A204.1 (cell line): ENCODE measurements at regions not wholly inside any gene's neighbourhood (a gene's known extent, or its start where the extent isn't known, plus 50 kb on each side); places are given as distances from the start of the nearest gene placed in this dataset.

ENCODE experiments used
- FAIRE-seq: peaks from 2 replicates; lab custom pipeline; 2012; peaks lifted over from hg19 to GRCh38; lab: Jason Lieb, UNC

DNA sequence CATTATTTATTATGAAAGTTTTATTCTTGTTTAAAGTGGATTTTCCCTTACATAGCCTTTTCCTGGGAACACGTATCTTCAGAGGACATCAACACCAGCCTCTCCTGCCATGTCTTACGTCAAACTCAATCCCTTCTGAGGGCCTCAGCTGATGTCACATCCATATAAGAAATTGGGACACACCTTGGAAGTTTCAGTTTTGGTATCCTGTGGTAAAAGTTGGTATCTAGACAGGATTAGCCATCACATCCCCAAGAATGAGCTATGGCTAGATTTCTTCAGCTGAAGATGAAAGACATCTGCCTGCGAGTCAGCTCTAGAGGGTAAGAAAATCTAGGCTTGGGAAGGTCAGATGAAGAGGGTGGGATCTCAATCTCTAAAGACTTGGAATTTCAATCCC, 75.8 kb upstream of the ZNF516 start:
- no peak for FAIRE-seq

DNA sequence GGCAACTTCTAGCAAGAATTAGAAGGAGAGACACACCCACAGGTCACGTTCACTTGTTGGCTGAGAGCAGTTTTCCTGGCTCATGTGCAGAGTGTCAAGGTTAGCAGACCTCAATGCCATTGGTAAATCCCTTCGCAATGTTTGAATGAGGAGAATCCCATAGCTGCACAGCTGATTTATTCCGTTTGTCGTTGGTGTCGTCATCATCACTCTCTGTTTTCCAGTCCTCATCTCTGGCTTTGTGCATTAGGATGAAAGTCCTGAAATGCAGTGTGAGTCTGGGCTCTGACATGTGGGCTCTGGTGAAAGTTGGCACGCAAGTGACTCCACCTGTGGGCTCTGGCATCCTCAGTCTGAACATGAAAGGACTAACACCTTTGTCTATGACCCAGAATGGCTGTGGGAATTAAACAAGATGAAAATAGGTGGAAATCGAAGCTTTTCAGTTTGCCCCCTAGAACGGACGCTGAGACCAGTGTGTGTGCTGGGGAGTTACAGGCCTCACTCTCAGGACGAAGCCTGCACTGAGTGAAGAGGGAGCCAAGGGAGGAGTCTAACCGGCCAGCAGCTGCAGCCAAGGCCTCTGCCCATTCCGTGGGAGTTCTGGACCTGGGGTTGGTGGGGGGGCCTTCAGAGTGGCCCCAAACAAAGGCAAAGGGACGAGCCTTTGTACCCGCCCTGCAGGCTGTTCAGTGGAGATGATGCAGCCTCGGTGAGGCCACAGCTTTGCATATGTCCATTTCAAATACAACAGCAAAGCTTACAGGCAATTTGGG, 74.8 kb upstream of the ZNF516 start:
- FAIRE-seq = no peak

DNA sequence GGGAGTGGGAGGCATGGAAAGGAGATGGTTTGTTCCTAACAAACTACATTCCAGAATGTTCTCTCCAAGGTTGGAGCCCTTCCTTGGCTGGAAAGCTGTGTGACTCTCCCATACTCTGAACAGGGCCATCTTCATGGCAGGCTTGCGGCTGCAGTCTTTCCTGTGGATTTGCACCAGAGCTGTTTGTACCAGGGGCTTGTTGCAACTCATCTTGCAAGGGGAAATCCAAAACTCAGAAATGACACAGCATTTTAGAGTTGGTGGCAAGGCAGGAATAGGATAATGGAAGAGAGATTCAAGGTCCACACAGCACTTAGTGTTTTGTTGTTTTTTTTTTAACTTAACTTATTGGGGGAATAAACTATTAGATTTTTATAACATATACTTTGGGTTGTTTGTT, 73.7 kb upstream of the ZNF516 start:
- FAIRE-seq = no peak

DNA sequence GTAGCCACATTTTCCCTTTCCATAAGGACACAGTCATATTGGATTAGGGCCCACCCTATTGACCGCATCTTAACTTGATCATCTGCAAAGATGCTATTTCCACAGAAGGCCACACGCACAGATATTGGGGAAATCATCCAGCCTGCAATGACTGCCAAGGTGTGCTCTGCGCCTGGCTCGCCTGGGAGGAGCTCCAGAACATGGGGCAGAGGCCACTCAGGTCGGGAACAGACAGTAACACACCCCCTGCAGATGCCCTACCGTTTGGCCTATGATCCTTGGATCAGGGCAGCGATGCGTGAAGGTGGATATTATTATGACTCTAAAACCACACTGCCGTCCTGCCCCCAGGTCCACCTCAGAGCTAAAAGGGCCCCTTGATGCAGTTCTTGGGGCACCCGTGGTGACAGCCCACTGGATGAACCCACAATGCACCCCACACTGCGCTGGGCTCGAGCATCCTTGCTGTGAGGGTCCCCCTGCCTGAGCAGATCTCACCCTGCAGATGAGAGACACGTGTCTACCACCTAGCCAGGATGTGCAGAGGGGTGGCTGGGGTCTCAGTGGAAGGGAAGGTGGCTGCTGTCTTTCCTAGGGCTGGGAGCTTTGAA, 72.9 kb upstream of the ZNF516 start:
- no peak for FAIRE-seq

DNA sequence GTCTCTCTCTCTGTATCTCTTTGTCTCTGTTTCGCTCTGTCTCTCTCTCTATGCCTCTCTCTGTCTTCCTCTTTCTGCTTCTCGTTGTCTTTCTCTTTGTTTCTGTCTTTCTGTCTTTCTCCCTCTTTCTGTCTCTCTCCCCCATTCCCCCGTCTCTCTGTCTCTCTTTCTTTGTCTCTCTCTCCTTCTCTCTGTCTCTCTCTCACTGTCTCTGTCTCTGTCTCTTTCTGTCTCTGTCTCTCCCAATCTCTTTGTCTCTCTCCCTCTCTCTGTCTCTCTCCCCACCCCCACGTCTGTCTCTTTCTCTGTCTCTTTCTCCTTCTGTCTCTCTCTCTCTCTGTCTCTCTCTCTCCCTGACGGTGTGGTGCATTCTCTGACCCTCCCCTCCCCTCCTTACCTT, 71.9 kb upstream of the ZNF516 start:
- FAIRE-seq = no peak

DNA sequence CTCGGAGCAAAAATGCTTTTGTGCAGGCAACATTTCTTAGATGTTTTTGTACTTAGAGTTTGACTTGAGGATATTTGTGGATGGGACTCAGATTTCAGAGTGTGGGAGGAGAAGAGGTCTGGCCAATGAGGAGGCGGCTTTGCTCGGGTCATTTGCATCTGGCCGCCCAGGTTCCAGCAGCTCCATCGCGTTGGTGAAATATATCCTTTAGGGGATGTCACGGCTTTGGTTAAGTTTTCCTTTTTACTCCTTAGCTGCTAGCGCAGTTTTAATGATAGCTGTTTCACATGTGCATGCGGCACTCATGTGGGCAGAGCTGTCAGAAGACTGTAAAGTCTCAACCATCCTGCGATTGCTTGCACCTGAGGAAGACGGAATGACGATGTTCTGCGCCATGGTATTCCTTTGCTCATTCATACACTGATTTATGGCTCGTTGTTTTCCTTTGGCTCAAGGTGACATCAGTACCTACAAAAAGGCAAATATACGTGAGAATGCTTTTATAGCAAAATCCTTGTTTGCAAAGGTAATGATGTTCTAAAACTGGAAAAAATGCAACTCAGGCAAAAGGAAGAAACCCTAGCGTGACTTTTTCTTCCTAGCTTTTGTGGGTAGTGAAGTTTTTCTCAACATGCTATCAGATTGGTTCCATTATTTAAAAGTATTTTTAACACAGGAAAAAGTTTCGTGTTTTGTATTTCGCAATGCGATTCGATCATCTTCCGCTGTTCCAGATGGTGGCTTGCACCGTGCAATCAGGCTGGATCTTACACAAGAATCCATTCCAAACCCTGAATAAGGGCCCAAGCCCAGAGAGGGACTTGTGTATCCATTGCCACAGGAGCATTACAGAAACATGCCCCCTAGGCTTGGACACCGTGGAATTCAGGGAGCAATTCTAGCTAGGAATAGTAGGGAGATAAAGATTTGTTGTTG, 70.5 kb upstream of the ZNF516 start:
- no peak for FAIRE-seq

DNA sequence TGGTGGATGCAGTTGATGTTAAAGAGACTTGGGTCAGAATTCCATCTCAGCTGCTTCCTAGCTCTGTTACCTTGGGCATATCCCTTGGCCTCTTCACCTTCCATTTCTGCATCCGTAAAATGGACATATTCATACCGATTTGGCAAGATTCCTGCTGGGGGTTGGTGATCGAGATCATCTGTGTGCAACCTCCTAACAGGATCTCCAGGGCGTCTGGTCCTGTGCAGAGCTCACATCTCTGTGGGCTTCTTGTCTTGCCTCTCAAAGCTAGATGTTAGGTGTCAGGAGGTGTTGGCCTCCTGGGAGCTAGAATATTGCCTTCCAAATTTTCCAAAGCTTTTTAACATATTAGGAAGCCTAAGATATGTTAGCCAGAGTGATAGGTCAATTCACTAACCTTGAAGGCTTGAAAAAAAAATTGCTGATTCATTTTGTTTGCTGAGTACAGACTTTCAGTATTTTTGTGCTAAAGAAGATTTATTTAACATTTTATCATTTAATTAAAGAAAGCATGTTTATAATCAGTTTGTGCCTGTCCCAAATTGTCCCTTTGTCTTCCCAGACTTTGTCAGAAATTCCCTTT, 69.7 kb upstream of the ZNF516 start:
- no peak for FAIRE-seq

DNA sequence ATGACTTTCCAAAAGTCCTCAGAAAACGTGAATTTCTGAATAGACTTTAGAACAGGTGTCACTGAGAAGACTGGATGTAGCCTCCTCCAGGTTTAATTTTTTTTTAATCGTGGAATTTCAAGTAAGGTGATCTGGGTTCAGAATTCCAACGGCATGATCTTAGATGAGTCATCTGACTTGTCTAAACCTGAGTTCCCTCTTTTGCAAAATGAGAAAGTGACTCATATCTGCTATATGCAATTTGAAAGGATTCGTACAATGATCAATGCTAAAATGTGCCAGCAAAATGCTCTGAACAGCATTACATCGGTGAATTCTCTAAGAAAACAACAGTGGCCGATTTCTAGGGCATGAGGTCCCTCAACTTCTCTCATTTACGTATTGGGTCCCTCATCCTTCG, 69.1 kb upstream of the ZNF516 start:
- no peak for FAIRE-seq

DNA sequence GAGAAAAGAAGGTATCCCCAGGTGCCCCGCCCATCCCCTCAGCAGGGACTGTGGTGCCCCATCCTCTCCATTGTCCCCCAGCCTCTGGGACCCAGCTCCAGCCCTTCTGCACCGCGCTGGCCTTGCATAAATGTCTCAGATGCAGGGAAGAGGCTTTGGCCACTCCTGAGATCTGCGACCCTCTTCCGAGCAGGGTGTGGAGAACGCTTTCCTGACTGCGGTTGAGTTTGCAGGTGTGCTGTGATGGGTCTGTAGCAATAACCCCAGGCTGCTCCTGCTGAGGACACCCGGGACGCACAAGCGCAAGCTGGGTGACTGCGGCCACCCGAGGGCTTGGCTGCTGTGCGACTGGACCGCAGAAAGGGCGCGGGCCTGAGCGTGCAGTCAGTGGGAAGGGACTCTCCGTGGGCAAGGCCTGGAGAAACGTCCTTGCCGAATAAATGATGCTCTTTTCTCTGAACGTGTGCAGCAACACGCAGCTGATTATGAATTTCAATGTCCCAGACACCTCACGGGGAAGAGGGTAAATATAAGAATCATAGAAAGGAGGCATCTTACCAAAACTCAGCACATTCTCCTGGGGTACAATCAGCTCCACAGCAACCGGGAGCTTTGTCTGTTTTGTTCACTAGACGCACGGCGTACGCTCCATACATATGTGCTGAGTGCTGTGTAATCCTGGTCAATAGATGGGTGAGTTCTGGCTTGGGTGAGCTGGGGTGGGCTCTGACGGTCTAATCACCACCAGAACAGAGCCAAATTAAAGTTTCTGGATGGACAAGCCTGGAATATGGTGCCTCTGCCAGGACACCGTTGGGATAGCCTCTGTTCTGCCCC, 67.5 kb upstream of the ZNF516 start:
- FAIRE-seq = no peak

DNA sequence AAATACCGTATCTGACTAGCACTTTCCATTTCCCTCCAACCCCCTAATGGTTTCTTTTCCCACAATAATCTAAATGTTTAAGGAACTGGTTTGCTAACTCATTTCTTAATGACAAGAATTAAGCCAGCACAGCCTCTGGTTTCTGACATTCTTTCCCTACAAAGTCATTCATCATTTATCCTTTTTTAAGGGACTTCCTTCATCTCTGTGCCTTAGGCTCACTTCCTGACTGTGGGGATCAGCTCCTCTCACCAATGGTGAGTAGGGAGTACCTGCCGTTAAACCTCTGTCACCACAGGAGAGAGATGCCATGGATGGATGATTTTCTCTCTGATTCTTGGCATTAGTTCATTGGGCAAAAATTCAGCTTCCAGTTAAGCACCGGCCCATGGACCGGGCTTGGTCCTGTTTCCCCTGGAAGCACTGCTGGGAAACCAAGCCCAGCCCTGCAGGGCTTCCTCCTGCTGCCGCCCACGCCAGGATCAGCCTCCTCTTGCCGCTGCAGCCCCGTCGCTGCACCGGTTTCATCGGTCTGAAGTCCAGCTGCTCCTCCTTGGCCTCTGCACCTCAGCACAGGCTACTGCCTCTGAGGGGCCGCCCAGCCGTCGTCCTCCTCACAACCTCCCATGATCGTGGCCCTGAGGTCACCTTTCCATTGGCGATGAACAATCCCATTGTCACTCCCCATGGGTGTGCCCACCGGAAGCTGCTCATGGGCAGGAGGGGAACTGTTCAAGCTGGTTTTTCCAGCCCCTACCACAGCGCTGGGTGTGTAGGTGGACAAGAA, 64.0 kb upstream of the ZNF516 start:
- FAIRE-seq = no peak

DNA sequence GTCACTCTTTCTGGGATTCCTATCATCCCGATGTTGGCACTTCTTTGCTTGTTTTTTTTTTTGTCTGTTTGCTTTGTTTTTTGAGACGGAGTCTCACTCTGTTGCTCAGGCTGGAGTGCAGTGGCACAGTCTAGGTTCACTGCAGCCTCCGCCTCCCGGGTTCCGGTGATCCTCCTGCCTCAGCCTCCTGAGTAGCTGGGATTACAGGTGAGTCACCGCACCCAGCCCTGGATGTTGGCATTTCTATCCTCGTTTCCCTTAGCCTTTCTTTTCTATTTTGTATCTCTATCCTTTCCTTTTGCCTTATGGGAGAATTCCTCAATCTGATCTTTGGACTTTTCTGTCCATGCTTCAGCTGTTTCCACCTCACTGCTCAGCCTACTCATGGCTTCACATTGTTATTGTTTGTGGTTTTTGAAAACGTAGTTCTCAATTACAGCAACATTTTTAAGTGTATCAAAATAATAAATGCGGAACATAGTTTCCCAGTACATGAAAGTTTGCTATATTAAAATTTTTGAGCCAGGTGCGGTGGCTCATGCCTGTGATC, 62.1 kb upstream of the ZNF516 start:
- FAIRE-seq = no peak

DNA sequence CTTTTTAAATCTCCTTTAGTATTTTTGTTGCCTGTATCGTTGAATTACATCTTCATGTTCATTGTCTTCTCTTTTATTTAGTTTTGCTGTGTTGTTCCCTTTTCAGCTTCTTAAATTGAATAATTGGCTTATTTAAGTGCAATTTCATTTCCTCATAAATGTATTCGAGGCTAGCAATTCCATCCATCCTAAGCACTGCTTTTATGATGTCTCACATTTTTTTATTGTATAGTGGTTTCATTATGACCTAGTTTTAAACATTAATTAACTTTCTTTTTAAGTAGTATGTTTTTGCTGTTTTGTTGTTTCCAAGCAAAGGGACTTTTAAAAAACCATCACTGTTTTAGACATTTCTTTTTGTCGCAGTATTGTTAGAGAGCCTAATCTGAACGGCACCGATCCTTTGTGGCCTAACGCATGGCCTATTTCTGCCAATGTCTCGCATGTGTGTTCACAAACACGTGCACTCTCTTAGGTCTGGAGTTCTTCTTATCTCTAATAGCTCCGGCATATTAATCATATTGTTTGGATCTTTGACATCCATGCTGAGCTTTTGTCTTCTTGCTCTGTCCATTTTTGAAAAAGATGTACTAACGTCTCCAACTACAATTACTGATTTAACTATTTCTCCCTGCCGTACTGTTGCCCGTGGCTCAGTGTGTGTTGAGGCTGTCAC, 59.6 kb upstream of the ZNF516 start:
- no peak for FAIRE-seq

DNA sequence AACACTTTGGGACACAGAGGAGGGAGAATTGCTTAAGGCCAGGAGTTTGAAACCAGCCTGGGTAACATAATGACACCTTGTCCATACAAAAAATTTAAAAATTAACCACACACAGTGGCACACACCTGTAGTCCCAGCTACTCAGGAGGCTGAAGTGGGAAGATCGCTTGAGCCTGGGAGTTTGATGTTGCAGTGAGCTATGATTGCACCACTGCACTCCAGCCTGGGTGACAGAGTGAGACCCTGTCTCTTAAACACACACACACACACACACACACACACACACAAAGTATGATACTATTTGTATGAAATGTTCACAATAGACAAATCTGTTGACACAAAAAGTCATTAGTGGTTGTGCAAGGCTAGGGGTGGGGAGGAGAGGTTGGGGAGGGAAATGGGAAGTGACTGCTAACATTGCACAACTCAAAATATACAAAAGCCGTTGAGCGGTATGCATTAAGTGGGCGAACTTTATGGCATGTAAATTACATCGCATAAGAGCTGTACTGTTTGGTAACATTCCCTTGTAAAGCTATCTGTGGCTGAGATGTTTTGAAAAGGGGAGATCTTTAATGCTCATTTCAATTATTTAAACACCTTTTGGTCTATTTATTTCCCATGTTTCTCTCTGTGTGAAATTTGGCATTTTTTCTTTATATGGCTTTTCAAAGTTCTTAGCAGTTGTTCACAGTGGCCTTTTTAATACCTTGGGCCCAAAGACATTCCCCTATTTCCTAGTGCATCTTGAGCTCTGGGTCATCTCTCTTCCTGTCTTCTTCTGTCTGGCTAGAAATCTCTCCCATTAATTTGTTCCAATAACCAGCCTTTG, 58.9 kb upstream of the ZNF516 start:
- FAIRE-seq = no peak

DNA sequence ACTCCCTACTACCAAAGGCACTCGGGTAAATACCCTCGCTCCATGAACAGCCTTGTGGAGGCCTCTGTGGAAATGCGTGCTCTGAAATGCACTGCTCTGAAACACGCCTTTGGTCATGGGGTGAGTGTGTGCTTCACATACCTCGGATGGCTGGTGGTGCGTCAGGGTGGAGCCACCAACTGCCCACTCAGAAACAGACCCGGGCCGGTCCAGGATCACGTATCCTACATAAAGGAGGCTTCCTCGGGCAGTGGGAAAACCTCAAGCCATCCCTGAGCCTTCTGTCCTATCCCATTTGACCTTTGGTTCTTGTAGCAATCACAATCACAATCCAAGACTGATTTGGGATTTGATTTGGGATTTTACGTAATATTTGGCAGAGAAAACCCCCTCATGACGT, 53.5 kb upstream of the ZNF516 start:
- no peak for FAIRE-seq

DNA sequence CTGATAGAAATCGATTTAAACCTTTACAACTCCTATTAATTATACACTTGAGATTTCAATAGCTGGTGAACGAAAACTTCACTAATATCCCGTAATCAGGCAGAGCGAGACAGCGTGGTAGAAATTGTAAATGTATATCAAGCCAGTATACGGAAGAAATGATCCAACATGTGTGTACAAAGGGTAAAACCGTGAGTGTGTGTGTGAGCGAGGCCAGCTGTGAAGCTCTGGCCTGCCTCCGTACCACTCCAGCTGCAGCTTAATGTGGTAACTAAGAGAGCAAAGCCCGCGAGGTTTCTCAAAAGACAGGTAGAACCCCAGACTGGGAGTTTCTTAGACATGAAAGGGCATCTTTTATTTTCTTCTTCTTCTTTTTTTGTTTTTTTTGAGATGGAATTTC, 52.3 kb upstream of the ZNF516 start:
- no peak for FAIRE-seq

DNA sequence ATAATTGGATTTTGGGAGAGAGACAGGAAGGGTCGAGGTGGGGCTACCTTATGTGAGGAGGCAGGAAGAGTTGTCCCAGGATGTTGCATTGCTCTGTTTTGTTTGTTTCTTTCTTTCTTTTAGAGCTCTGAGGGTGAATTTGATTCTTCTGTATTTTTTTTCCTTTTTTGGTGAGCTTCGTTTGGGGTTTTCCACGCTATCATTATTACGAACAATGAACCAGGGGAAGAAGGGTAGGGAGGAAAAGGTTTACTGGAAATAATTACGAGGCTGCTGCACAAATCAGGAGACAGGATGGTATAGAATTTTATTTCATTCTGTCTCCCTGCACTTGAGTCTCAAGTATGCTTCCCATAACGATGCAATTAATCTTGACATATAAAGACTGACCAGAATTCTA, 51.4 kb upstream of the ZNF516 start:
- no peak for FAIRE-seq

DNA sequence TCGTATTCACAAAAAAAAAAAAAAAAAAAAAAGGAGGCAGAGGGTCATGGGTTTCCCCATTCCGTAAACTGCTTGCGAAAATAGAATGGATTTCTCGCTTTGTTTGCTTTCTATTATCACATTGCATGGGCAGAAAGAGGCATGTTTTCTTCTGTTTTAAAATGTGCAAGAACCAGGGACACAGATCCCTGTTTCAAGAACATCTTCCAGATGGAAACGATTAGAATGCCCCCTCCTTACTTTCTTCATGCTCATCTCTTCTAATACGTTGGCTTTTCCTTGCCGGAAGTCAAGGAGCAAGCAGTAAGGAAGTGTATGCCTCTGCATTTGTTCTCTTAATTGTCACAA, 51.0 kb upstream of the ZNF516 start:
- FAIRE-seq = no peak

DNA sequence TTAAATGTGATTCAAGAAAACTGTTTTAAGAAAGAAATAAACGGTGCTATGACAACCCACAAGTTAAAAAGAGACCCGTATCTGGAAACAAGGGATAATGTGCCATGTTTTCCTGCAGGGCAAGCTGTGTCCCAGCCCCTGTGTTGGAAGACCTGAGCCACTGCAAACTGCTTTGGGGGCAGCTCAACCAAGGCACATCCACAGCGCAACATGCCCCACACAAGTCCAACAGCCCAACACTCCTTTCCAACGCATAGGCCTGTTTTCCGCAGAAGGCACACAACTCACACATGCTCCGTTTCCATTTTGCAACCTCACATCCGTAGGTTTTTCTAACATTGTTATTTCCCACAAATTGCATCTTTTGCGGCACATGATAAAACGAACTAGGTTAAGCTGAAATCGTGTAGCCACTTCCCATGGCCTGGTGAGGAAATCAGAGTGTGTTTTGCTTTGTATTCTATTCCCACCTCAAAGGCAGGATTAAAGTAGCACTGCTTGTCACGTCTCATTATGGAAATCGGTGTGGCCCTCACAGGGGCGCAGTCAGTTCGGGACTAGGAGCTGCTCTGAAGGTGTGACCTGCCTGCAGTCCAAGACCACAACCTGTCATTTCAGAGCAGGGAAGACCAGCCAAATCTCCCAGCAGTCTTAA, 50.5 kb upstream of the ZNF516 start:
- FAIRE-seq = no peak
